ENCODE measurements at regions not wholly inside any gene's neighbourhood (a gene's known extent, or its start where the extent isn't known, plus 50 kb on each side); places are given as distances from the start of the nearest gene placed in this dataset.

GRCh38 chr5:143551820-143552251, 148.3 kb upstream of the NR3C1 start:
- TF ChIP-seq CTCF (IDR thresholded peaks at IDR 0.05; ENCODE audit: insufficient read depth, low read length) (no peak), GABPA (IDR thresholded peaks at IDR 0.05; ENCODE audit: low read depth) (no peak), POLR2AphosphoS5 (IDR thresholded peaks at IDR 0.05; ENCODE audit: low read depth) (no peak), SPI1 (IDR thresholded peaks at IDR 0.05; ENCODE audit: borderline replicate concordance, low read depth) (no peak)
- TF ChIP-seq, protein P1, sequence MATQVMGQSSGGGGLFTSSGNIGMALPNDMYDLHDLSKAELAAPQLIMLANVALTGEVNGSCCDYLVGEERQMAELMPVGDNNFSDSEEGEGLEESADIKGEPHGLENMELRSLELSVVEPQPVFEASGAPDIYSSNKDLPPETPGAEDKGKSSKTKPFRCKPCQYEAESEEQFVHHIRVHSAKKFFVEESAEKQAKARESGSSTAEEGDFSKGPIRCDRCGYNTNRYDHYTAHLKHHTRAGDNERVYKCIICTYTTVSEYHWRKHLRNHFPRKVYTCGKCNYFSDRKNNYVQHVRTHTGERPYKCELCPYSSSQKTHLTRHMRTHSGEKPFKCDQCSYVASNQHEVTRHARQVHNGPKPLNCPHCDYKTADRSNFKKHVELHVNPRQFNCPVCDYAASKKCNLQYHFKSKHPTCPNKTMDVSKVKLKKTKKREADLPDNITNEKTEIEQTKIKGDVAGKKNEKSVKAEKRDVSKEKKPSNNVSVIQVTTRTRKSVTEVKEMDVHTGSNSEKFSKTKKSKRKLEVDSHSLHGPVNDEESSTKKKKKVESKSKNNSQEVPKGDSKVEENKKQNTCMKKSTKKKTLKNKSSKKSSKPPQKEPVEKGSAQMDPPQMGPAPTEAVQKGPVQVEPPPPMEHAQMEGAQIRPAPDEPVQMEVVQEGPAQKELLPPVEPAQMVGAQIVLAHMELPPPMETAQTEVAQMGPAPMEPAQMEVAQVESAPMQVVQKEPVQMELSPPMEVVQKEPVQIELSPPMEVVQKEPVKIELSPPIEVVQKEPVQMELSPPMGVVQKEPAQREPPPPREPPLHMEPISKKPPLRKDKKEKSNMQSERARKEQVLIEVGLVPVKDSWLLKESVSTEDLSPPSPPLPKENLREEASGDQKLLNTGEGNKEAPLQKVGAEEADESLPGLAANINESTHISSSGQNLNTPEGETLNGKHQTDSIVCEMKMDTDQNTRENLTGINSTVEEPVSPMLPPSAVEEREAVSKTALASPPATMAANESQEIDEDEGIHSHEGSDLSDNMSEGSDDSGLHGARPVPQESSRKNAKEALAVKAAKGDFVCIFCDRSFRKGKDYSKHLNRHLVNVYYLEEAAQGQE (IDR thresholded peaks at IDR 0.05; ENCODE audit: insufficient replicate concordance, low read depth), result no peak

Data from HL-60 (cell line).